GM23338 (cell line): ENCODE measurements at regions not wholly inside any gene's neighbourhood (a gene's known extent, or its start where the extent isn't known, plus 50 kb on each side); places are given as distances from the start of the nearest gene placed in this dataset.

Experiments
- ATAC-seq: fragments of 200-7000 bp; cut with Tn5 transposase; 3 replicates; pipeline ENCODE4 v1.9.1; 2020
- DNase-seq: peaks from one replicate; pipeline ENCODE4 v3.0.0-alpha.2; 2015; ENCODE audit warnings: low spot score
- H2AFZ ChIP-seq: fragments of 200-600 bp; sonication (generic); 2 replicates; pipeline ENCODE4 v1.8.0; 2016; ENCODE audit warnings: antibody characterized with exemption, mild to moderate bottlenecking, moderate library complexity
- H3F3A ChIP-seq: fragments of 200-600 bp; sonication (generic); replicated peaks from 2 replicates; pipeline ENCODE4 v1.8.0; 2017; ENCODE audit warnings: antibody characterized with exemption, mixed run types, low read depth
- H3K27ac ChIP-seq: fragments of 200-600 bp; sonication (generic); 2 replicates; pipeline ENCODE4 v1.6.1; 2016; ENCODE audit warnings: low read depth
- H3K27me3 ChIP-seq: fragments of 200-600 bp; sonication (generic); 2 replicates; pipeline ENCODE4 v1.8.0; 2016; ENCODE audit warnings: mild to moderate bottlenecking, mixed run types, moderate library complexity; ENCODE audit not compliant: insufficient read depth
- H3K36me3 ChIP-seq: fragments of 200-600 bp; sonication (generic); 2 replicates; pipeline ENCODE4 v1.8.0; 2016; ENCODE audit warnings: mild to moderate bottlenecking; ENCODE audit not compliant: insufficient read depth
- H3K4me1 ChIP-seq: fragments of 200-600 bp; sonication (generic); 2 replicates; pipeline ENCODE4 v1.8.0; 2016; ENCODE audit warnings: mild to moderate bottlenecking, moderate library complexity; ENCODE audit not compliant: insufficient read depth
- H3K4me2 ChIP-seq: fragments of 200-600 bp; sonication (generic); 2 replicates; pipeline ENCODE4 v1.7.1; 2017; ENCODE audit warnings: mixed run types
- H3K4me3 ChIP-seq: fragments of 200-600 bp; sonication (generic); 2 replicates; pipeline ENCODE4 v1.6.1; 2016; ENCODE audit warnings: mixed run types
- H3K79me2 ChIP-seq: fragments of 200-600 bp; sonication (generic); replicated peaks from 2 replicates; pipeline ENCODE4 v1.8.0; 2017; ENCODE audit warnings: mild to moderate bottlenecking; ENCODE audit not compliant: insufficient read depth
- H3K9me2 ChIP-seq: fragments of 200-600 bp; sonication (generic); 2 replicates; pipeline ENCODE4 v1.8.0; 2017; ENCODE audit not compliant: insufficient read depth
- H4K20me1 ChIP-seq: fragments of 200-600 bp; sonication (generic); replicated peaks from 2 replicates; pipeline ENCODE4 v1.8.0; 2017; ENCODE audit warnings: mild to moderate bottlenecking; ENCODE audit not compliant: insufficient read depth
- H3K27ac Mint-ChIP-seq: 2 replicates; pipeline ENCODE4 v1.8.0; 2020; ENCODE audit warnings: inconsistent platforms, mild to moderate bottlenecking, moderate library complexity, mixed read lengths
- H3K27me3 Mint-ChIP-seq: 3 replicates; pipeline ENCODE4 v1.8.0; 2022; ENCODE audit warnings: low read depth, mild to moderate bottlenecking, moderate library complexity, mixed read lengths, inconsistent platforms; ENCODE audit not compliant: insufficient read depth, poor library complexity
- H3K36me3 Mint-ChIP-seq: 3 replicates; pipeline ENCODE4 v1.8.0; 2021; ENCODE audit warnings: low read depth, mild to moderate bottlenecking, inconsistent platforms, moderate library complexity, mixed read lengths
- H3K4me1 Mint-ChIP-seq: 3 replicates; pipeline ENCODE4 v1.8.0; 2020; ENCODE audit warnings: mild to moderate bottlenecking, inconsistent platforms, mixed read lengths
- H3K4me3 Mint-ChIP-seq: 3 replicates; pipeline ENCODE4 v1.8.0; 2021; ENCODE audit warnings: moderate library complexity, mild to moderate bottlenecking, inconsistent platforms, mixed read lengths
- H3K9me3 Mint-ChIP-seq: 3 replicates; pipeline ENCODE4 v1.8.0; 2020; ENCODE audit warnings: moderate library complexity, mild to moderate bottlenecking, inconsistent platforms, mixed read lengths
- CREB1 ChIP-seq: fragments of 250-450 bp; sonication (Bioruptor Pico); IDR thresholded peaks from 2 replicates; pipeline ENCODE4 v1.5.0; 2020; ENCODE audit warnings: low read depth, mild to moderate bottlenecking, moderate library complexity
- CTCF ChIP-seq, 2 experiments: fragments of 200-600 bp in 1 of 2; sonication (generic) in 1 of 2; conservative IDR thresholded peaks; 2 replicates each; pipeline versions ENCODE4 v1.5.1 to v1.6.1; 2016 to 2017; ENCODE audit warnings: antibody characterized with exemption in 2 of 2, low read depth in 2 of 2, mild to moderate bottlenecking in 2 of 2, moderate library complexity in 1 of 2
- ETS1 ChIP-seq: IDR thresholded peaks from 2 replicates; pipeline ENCODE4 v1.6.1; 2016; ENCODE audit warnings: antibody characterized with exemption
- EZH2 ChIP-seq: fragments of 200-600 bp; sonication (generic); IDR thresholded peaks from one replicate; pipeline ENCODE4 v1.8.0; 2017; ENCODE audit warnings: antibody characterized with exemption, mild to moderate bottlenecking, low read depth; ENCODE audit not compliant: unreplicated experiment
- EZH2phosphoT487 ChIP-seq: fragments of 200-600 bp; sonication (generic); IDR thresholded peaks from one replicate; pipeline ENCODE4 v1.8.1; 2018; ENCODE audit warnings: antibody characterized with exemption; ENCODE audit not compliant: unreplicated experiment
- JUNB ChIP-seq: IDR thresholded peaks from one replicate; pipeline ENCODE4 v1.6.1; 2016; ENCODE audit warnings: antibody characterized with exemption; ENCODE audit not compliant: unreplicated experiment
- NANOG ChIP-seq: IDR thresholded peaks from 2 replicates; pipeline ENCODE4 v1.6.1; 2016; ENCODE audit warnings: antibody characterized with exemption, borderline replicate concordance
- POLR2AphosphoS5 ChIP-seq: IDR thresholded peaks from 2 replicates; pipeline ENCODE4 v1.6.1; 2016; ENCODE audit warnings: antibody characterized with exemption, low read depth
- REST ChIP-seq: IDR thresholded peaks from one replicate; pipeline ENCODE4 v1.6.1; 2018; ENCODE audit warnings: antibody characterized with exemption; ENCODE audit not compliant: unreplicated experiment
- STAT1 ChIP-seq: IDR thresholded peaks from one replicate; pipeline ENCODE4 v1.6.1; 2016; ENCODE audit warnings: antibody characterized with exemption; ENCODE audit not compliant: unreplicated experiment
- ZNF114 ChIP-seq: fragments of 250-450 bp; sonication (Bioruptor Pico); IDR thresholded peaks from 2 replicates; pipeline ENCODE4 v1.5.0; 2020; ENCODE audit warnings: mild to moderate bottlenecking, moderate library complexity
- ZNF331 ChIP-seq: fragments of 250-450 bp; sonication (Bioruptor Pico); IDR thresholded peaks from 2 replicates; pipeline ENCODE4 v1.5.0; 2020; ENCODE audit warnings: low read depth, mild to moderate bottlenecking, moderate library complexity

GRCh38 chr4:184295206-184295605, 77.5 kb upstream of the ENPP6 start (continued):
- no peak for TF ChIP-seq NANOG
- no peak for TF ChIP-seq CTCF (conservative IDR thresholded peaks at IDR 0.05; ENCODE audit: low read depth in 2 of 2)
- no peak for TF ChIP-seq EZH2phosphoT487
- no peak for TF ChIP-seq EZH2
- no peak for TF ChIP-seq POLR2AphosphoS5
- no peak for TF ChIP-seq STAT1

GRCh38 chr4:184294606-184295133, 77.0 kb upstream of the ENPP6 start:
- Histone ChIP-seq H3K4me2 (no peak overlapping the region), H3K36me3 (no peaks in the 10 kb centered on the region), H3K79me2 (no peaks in the 10 kb centered on the region), H3K9me2 (no peaks in the 10 kb centered on the region), H2AFZ (no peak overlapping the region), H3K27ac (no peak overlapping the region), H3K4me1 (no peaks in the 10 kb centered on the region), H4K20me1 (no peaks in the 10 kb centered on the region), H3K27me3 (no peaks in the 10 kb centered on the region), H3F3A (no peaks in the 10 kb centered on the region), H3K4me3 (no peak overlapping the region)
- peaks cover 14% of the 10 kb centered on the region for H3K4me1 Mint-ChIP-seq
- no peaks in the 10 kb centered on the region for H3K36me3 Mint-ChIP-seq
- H3K4me3 Mint-ChIP-seq, result no peak overlapping the region
- no peak for DNase-seq
- H3K27ac Mint-ChIP-seq, result no peak overlapping the region
- H3K27me3 Mint-ChIP-seq, result peaks cover 8% of the 10 kb centered on the region
- no peaks in the 10 kb centered on the region for H3K9me3 Mint-ChIP-seq
- no peak for ATAC-seq
- TF ChIP-seq CREB1 (CRISPR knock-in tag) (no peak), JUNB (no peak), NANOG (no peak), ZNF331 (CRISPR knock-in tag) (no peak), ZNF114 (no peak), REST (no peak), EZH2phosphoT487 (no peak), STAT1 (no peak), POLR2AphosphoS5 (no peak), EZH2 (no peak), ETS1 (no peak), CTCF (conservative IDR thresholded peaks at IDR 0.05; ENCODE audit: low read depth in 2 of 2) (no peak)
